HG03342 (cell line): ENCODE measurements at regions not wholly inside any gene's neighbourhood (a gene's known extent, or its start where the extent isn't known, plus 50 kb on each side); places are given as distances from the start of the nearest gene placed in this dataset.

ENCODE experiments used
- ATAC-seq: cut with Tn5 transposase; IDR thresholded peaks from one replicate; pipeline ENCODE4 v1.9.1; 2021; ENCODE audit warnings: mild to moderate bottlenecking, moderate library complexity; ENCODE audit not compliant: unreplicated experiment

DNA sequence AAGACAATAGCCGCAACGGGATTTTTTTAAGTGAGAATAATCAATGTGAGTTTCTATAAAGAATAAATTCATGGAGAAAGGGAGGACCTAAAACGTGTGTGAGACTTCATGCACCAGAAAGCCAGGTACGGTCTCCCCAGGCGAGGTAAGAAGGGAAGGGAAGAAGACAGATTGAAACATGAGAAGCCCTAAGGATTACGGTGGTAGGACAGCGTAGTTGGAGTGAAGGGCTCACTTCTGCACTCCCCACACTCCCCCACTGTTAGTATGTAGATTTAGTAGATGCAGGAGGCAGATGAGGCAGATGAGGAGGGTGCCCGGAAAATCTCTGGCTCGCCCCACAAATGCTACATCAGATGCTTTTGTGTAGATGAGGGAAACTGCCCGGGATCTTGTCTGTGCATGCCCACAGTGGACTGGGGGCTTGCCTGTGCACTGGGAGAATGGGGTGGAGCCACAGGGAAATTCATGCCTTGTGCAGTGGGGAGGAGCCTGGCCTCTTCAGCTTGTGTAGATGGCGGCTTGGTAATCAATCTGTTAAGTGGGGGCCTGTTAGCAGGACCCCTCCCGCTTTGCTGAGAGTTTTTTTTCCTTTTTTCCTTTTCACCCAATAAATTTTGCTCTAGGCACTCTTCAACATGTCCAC is 1544.5 kb upstream of the TENM3 start:
- ATAC-seq, result no peak

DNA sequence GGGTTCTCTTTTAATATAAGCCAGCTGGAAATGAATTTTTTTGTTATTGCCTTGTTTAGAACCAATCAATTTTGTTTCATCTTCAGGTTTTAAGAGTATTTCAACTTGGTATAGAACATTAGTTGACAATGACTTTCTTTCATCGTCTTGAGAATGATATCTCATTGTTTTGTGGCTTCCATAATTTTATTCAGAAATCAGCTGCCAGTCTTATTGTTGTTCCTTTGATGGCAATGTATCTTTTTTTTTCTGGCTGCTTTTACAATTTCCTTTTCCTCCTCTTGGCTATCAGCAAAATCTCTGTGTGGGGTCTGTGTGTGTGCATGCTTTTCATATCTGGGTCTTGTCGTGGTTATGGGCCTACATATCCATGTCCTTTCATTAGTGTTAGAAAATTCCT is 1536.4 kb upstream of the TENM3 start:
- ATAC-seq, result no peak

DNA sequence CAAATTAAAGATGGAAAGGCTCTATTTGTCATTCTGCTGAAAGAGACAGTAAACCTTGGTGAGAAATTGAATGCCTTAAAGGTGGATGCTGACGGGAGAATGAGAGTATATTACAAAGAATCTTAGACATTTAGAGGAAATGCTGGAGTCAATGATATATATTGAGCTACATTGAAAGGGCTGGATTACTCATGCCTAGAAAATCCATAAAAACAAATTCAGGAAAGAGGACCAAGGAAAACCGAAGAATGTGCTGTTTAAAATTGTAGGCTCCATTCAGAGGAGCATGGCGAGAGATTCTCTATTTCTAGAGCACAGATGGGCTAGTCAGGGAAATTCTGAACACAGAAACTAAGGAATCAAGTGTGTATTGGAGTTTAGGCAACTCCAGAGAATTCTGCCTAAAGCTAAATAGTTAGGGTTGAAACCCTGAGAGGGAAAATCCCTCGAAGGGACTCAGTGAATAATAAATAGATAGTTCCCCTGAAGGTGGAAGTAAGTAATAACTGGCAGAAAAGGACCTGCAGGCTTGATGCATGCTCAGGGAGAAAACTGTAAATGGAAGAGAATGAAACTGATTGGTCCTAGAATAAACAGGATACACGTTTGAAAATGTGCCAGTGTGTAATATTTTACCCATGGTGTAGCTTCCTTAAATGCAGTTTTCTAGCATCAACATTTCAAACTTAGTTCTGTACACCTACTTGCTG is 1532.4 kb upstream of the TENM3 start:
- ATAC-seq, result no peak

- ATAC-seq, result no peak
These were observed 1525.7 kb upstream of the TENM3 start for GRCh38 chr4:180717451-180718033.

- ATAC-seq, result no peak
These were observed 1521.8 kb upstream of the TENM3 start for GRCh38 chr4:180721356-180721755.

GRCh38 chr4:180726611-180727010 is 1516.6 kb upstream of the TENM3 start:
- ATAC-seq, result no peak

DNA sequence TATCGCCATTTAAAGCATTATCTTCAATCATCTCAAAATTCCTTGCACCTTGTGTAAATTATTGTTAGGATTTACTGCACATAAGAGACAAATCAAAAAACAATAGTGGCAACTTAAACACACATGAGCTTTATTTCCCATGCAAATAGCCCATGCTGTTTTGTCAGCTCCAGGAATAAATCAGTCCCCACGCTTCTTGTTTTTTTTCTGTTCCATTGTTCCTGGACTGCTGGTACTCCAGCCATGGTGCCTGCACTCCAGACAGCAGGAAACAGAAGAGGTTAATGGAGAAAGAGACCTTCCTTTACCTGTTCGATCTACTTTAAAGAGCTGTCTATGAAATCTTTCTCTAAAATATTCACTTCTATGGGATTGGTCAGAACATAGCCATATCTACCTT is 1515.7 kb upstream of the TENM3 start:
- no peak for ATAC-seq

GRCh38 chr4:180734753-180735432 is 1508.3 kb upstream of the TENM3 start:
- ATAC-seq, result no peak

- ATAC-seq, result no peak
These were observed 1501.5 kb upstream of the TENM3 start for GRCh38 chr4:180741703-180742102.

- no peak for ATAC-seq
These were observed 1498.2 kb upstream of the TENM3 start for GRCh38 chr4:180745019-180745418.

DNA sequence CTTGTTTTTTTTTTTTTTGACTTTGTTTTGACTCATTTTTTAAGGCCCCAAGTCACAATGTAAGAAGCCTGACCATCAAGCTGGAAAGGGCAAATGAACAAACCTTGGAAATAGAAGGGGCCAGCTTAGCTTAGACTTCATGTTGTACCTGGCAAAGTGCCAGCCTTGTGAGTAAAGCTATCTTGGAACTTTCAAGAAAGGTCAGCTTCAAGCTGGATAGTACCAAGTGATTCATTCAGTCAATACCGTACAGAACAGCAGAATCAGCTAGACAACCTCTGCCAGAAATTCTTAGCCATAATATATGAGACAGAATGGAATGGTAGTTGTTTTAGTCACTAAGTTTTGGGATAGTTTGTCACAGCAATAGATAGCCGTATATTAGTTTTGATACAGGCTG is 1492.2 kb upstream of the TENM3 start:
- ATAC-seq, result no peak

DNA sequence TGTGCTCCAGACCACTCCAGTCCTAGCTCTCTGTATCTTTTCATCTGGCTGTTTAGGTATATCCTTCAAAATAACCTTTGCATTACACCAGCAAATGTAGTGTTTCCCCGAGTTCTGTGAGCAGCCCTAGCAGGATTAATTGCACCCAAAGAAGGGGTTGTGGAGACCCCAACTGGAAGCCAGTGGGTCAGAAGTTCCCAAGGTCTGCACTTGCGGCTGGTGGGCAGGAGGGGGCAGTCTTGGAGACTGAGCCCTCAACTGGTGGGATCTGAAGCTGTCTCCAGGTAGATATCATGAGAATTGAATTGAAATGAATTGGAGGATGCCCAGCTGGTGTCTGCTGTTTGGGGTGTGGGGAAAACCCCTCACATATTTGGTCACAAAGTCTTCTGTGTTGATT is 1485.3 kb upstream of the TENM3 start:
- no peak for ATAC-seq

DNA sequence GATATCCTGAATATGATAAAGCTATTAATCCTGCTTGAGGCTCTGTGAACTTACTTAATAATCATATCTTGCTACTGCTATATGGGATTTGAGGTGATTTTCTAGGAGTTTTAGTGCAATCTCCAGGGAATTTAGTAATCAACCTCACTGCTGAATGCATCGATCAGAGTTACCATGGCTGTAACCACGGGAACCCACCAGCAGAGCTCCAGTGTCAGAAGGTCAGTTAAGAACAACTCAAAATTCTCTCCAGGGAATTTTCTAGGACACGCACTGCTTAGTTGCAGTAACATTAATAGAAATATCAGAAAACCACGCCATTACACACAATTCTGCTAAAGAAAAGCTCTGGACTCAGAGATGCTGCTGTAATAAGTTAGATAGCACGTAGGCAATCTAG is 1477.2 kb upstream of the TENM3 start:
- ATAC-seq, result no peak

DNA sequence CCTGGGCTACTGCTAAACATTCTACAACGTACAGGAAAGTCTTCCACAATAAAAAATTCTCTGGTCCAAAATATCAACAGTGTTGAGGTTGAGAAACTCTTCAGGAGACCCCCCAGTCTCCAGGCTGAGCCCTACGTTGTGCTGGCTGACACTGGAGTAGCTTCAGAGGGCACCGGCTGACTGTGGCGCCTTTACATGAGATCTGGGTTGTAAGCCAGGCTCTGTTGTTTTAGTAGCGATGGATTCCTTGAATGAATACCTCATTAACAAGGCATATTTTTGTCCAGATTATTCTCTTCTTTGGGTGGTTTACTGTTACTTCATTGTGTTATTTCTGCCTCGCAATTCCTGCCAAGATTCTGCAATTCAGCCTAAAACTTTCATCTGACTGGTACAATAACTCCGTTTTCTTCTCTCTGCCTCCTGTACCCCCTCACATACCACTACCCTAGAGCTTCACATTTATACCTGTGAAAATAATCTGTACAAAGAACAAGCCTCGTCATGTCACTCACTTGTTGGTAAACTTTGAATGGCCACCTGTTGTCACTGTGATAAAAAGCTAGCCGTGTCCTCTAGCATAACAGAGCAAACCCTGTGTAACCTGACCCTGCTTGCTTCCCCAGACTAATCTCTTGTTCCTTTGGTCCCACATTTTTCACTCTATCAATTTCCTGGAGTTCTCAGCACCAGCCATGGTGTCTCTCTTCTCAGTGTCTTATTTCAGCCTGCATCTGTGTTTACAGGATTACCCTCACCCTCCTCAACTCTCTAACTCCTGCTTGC is 1476.1 kb upstream of the TENM3 start:
- ATAC-seq, result no peak

DNA sequence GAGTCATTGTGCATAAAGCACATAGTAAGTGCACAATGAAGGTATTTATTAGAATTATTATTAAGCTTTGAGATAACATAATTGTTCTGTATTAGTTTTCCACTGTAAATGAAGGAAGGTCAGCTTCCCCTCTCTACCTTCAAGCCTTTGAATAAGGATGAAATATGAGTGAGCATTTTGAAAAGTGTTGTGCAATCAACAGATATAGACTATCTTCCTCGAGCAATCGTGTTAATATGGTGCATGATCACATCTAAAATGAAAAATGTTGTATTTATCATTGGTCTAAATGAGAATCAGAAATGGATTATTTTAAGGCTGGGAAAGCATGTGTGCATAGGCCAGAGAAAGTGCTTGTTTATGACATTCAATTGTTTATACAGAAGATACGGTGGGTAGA is 1474.6 kb upstream of the TENM3 start:
- no peak for ATAC-seq

GRCh38 chr4:180769791-180770190 is 1473.4 kb upstream of the TENM3 start:
- ATAC-seq, result no peak

DNA sequence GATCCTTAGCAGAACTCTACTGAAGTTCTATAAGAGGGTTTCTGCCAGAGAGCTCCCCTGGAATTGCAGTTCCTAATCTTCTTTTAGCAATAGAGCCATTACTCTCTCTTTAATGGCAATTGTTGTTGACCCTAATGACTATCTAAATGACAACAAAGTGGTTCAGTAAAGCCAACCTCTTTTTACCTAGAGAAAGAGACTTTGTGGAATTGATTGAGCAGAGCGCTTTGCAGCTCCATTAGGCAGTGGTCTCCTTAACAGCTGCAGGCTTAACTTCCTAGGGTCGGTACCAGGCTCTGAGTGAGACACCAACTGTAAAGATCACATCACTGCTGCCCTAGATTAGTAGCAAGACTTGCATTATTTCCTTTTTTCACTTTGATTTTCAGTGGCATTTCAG is 1472.9 kb upstream of the TENM3 start:
- ATAC-seq, result no peak

- no peak for ATAC-seq
These were observed 1458.3 kb upstream of the TENM3 start for GRCh38 chr4:180784940-180785339.

DNA sequence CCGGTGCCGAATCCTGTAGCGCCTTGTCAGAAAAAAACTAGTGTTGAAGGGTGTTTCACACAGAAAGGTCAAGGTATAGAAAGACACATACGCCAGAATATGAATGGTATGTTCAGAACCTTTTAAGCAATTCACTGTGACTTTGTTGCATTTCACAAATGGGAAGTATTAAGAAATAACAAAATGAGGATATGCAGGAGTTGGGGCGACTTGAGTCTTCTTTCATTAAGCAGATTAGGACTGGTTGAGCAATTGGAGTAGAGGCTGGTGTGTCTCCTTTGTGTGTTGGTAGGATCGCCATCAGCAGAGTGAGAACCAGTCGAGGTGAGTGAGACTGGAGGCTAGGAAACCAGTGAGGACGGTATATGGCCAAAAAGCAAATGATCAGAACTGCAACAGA is 1454.5 kb upstream of the TENM3 start:
- ATAC-seq, result no peak

- ATAC-seq, result no peak
These were observed 1453.3 kb upstream of the TENM3 start for GRCh38 chr4:180789929-180790328.

DNA sequence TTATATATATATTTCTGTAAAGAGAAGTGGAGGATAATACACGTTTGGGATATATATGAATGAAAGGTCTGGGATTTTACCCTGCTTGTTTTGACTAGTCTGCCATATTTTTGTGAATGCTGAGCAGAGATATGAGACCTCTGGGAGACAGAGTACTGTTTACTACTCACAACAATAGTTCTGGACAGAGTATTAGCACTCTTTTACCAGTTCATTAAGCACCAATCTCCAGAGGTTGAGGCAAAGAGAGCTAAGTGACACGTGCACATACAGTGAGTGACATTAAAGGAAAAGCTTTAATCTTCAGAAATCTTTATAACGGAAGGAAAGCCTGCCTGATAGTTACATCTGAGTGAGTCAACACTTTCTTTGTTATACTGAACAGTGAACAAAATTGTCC is 1452.7 kb upstream of the TENM3 start:
- no peak for ATAC-seq
